DND-41 (cell line): ENCODE measurements at regions not wholly inside any gene's neighbourhood (a gene's known extent, or its start where the extent isn't known, plus 50 kb on each side); places are given as distances from the start of the nearest gene placed in this dataset.

Experiments
- ATAC-seq: fragments of 200-7000 bp; cut with Tn5 transposase; 3 replicates; pipeline ENCODE4 v1.9.1; 2021; ENCODE audit warnings: low read depth; ENCODE audit not compliant: insufficient read depth
- DNase-seq: peaks from one replicate; pipeline ENCODE4 v3.0.0-alpha.2; 2020
- H2AFZ ChIP-seq: 2 replicates; pipeline ENCODE4 v1.6.0; 2012; ENCODE audit warnings: low read depth, low read length
- H3K27ac ChIP-seq: 2 replicates; pipeline ENCODE4 v1.5.1; 2012; ENCODE audit warnings: low read length, inconsistent platforms
- H3K27me3 ChIP-seq: fragments of 200-600 bp; sonication (generic); 2 replicates; pipeline ENCODE4 v1.6.0; 2012; ENCODE audit warnings: low read length, mild to moderate bottlenecking, inconsistent platforms; ENCODE audit not compliant: insufficient read depth, poor library complexity
- H3K36me3 ChIP-seq: 2 replicates; pipeline ENCODE4 v1.5.1; 2012; ENCODE audit warnings: low read length, inconsistent platforms; ENCODE audit not compliant: insufficient read depth
- H3K4me1 ChIP-seq: 2 replicates; pipeline ENCODE4 v1.5.1; 2012; ENCODE audit warnings: mild to moderate bottlenecking, low read length; ENCODE audit not compliant: insufficient read depth
- H3K4me2 ChIP-seq: 2 replicates; pipeline ENCODE4 v1.6.0; 2012; ENCODE audit warnings: mild to moderate bottlenecking, moderate library complexity, low read length, inconsistent platforms; ENCODE audit not compliant: insufficient read depth
- H3K4me3 ChIP-seq, 2 experiments: fragments of 200-600 bp in 1 of 2; shearing (Covaris generic) in 1 of 2; 2 replicates each; pipeline ENCODE4 v1.5.1; 2012 to 2016; ENCODE audit warnings: inconsistent platforms in 2 of 2, low read length in 2 of 2, mild to moderate bottlenecking in 2 of 2, low read depth in 1 of 2, moderate library complexity in 1 of 2
- H3K79me2 ChIP-seq: 2 replicates; pipeline ENCODE4 v1.6.0; 2012; ENCODE audit warnings: low read length, inconsistent platforms; ENCODE audit not compliant: insufficient read depth
- H3K9ac ChIP-seq: 2 replicates; pipeline ENCODE4 v1.6.0; 2012; ENCODE audit warnings: low read depth, mild to moderate bottlenecking, inconsistent platforms, low read length, moderate library complexity
- H3K9me3 ChIP-seq: 2 replicates; pipeline ENCODE4 v1.5.1; 2012; ENCODE audit warnings: low read length, moderate library complexity, mild to moderate bottlenecking, inconsistent platforms; ENCODE audit not compliant: insufficient read depth, severe bottlenecking
- H4K20me1 ChIP-seq: 2 replicates; pipeline ENCODE4 v1.6.0; 2012; ENCODE audit warnings: low read length; ENCODE audit not compliant: insufficient read depth
- EZH2 ChIP-seq: IDR thresholded peaks from 3 replicates; pipeline ENCODE4 v1.6.1; 2012; ENCODE audit warnings: borderline replicate concordance, low read depth, mild to moderate bottlenecking, moderate library complexity, low read length, inconsistent platforms; ENCODE audit not compliant: severe bottlenecking
- TF ChIP-seq, protein P1 (sequence below): IDR thresholded peaks from 2 replicates; pipeline ENCODE4 v1.5.1; 2012; ENCODE audit warnings: borderline replicate concordance, low read length, moderate library complexity, mild to moderate bottlenecking; ENCODE audit not compliant: poor library complexity, severe bottlenecking; ENCODE audit errors: extremely low read depth

DNA sequence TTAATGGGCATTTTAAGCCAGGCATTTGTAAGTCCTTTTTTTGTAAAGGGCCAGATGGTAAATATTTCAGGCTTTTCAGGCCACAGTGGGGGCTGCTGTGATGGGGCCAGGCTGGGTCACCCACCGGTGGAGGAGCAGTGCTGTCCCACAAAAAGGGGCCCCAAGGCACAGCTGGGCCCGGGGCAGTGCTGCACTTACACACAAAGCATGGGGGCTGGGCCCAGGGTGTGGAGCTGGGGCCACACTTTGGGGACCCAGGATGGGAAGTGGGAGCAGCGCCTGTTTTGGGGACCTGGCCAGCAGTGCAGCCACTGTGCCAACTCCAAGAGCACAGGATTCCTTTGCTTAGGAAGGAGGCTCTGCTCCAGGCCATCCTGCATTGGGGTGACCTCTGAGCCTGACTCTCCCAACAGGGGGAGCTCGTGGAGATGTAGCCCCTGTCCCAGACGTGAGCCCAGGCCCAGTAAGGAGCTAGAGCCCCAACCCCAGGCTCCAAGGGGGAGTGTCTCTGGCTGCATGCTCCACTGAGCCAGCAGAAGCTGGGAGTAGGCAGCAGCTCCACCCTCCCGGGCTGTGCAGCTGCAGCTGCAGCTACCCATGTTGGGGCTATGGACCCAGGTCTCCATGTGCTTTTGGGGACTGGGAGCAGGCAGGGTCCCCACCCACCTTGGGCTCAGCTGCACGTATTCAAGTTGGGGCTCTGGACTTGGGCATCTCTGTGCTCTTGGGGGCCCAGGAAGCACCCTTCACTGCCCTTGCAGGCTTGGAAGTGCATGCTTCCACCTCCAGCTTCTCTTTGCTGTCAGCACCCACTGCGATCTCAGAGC is 1036.5 kb upstream of the CNTNAP5 start:
- no peaks in the 10 kb centered on the region for H3K9me3 ChIP-seq
- no peak overlapping the region for H3K4me2 ChIP-seq
- H3K79me2 ChIP-seq: no peaks in the 10 kb centered on the region
- H3K27me3 ChIP-seq: no peaks in the 10 kb centered on the region
- no peak overlapping the region for H3K4me3 ChIP-seq
- no peaks in the 10 kb centered on the region for H3K4me1 ChIP-seq
- ATAC-seq (no peak), DNase-seq (no peak)
- no peaks in the 10 kb centered on the region for H3K36me3 ChIP-seq
- TF ChIP-seq EZH2: no peak
- H2AFZ ChIP-seq: no peak overlapping the region
- no peak overlapping the region for H3K27ac ChIP-seq
- H4K20me1 ChIP-seq: no peaks in the 10 kb centered on the region
- H3K9ac ChIP-seq: no peak overlapping the region

GRCh38 chr2:122993592-122993991 is 1031.5 kb upstream of the CNTNAP5 start:
- ATAC-seq (no peak), DNase-seq (no peak)
- Histone ChIP-seq H3K27me3 (no peaks in the 10 kb centered on the region), H3K4me2 (no peak overlapping the region), H2AFZ (no peak overlapping the region), H3K27ac (no peak overlapping the region), H4K20me1 (no peaks in the 10 kb centered on the region), H3K36me3 (no peaks in the 10 kb centered on the region), H3K9me3 (no peaks in the 10 kb centered on the region), H3K4me1 (no peaks in the 10 kb centered on the region), H3K79me2 (no peaks in the 10 kb centered on the region), H3K9ac (no peak overlapping the region), H3K4me3 (no peak overlapping the region)
- TF ChIP-seq, protein P1, sequence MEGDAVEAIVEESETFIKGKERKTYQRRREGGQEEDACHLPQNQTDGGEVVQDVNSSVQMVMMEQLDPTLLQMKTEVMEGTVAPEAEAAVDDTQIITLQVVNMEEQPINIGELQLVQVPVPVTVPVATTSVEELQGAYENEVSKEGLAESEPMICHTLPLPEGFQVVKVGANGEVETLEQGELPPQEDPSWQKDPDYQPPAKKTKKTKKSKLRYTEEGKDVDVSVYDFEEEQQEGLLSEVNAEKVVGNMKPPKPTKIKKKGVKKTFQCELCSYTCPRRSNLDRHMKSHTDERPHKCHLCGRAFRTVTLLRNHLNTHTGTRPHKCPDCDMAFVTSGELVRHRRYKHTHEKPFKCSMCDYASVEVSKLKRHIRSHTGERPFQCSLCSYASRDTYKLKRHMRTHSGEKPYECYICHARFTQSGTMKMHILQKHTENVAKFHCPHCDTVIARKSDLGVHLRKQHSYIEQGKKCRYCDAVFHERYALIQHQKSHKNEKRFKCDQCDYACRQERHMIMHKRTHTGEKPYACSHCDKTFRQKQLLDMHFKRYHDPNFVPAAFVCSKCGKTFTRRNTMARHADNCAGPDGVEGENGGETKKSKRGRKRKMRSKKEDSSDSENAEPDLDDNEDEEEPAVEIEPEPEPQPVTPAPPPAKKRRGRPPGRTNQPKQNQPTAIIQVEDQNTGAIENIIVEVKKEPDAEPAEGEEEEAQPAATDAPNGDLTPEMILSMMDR: no peak
- no peak for TF ChIP-seq EZH2

- H3K27me3 ChIP-seq: no peaks in the 10 kb centered on the region
- H3K4me2 ChIP-seq: no peak overlapping the region
- DNase-seq (no peak), ATAC-seq (no peak)
- H3K4me3 ChIP-seq: no peak overlapping the region
- H3K36me3 ChIP-seq: no peaks in the 10 kb centered on the region
- H3K4me1 ChIP-seq: no peaks in the 10 kb centered on the region
- H3K9me3 ChIP-seq: no peaks in the 10 kb centered on the region
- no peak overlapping the region for H3K27ac ChIP-seq
- H2AFZ ChIP-seq: no peak overlapping the region
- TF ChIP-seq, protein P1: no peak
- H4K20me1 ChIP-seq: no peaks in the 10 kb centered on the region
- no peak overlapping the region for H3K9ac ChIP-seq
- H3K79me2 ChIP-seq: no peaks in the 10 kb centered on the region
Measured at GRCh38 chr2:122999258-122999657, 1025.8 kb upstream of the CNTNAP5 start.

GRCh38 chr2:122999821-123000220 is 1025.3 kb upstream of the CNTNAP5 start:
- no peaks in the 10 kb centered on the region for H3K79me2 ChIP-seq
- H4K20me1 ChIP-seq: no peaks in the 10 kb centered on the region
- H3K36me3 ChIP-seq: no peaks in the 10 kb centered on the region
- H3K9me3 ChIP-seq: no peaks in the 10 kb centered on the region
- no peaks in the 10 kb centered on the region for H3K27me3 ChIP-seq
- H3K4me3 ChIP-seq: no peak overlapping the region
- H3K4me1 ChIP-seq: no peaks in the 10 kb centered on the region
- H3K9ac ChIP-seq: no peak overlapping the region
- no peak for TF ChIP-seq EZH2
- TF ChIP-seq, protein P1: no peak
- DNase-seq (no peak), ATAC-seq (no peak)
- H3K4me2 ChIP-seq: no peak overlapping the region
- no peak overlapping the region for H3K27ac ChIP-seq
- no peak overlapping the region for H2AFZ ChIP-seq
